ENCODE measurements at regions not wholly inside any gene's neighbourhood (a gene's known extent, or its start where the extent isn't known, plus 50 kb on each side); places are given as distances from the start of the nearest gene placed in this dataset.
"Not testable (repeated sequence)": the region's sequence is repeated elsewhere in the genome, so short reads cannot be mapped to it uniquely, and the experiment has no call there.

DNA sequence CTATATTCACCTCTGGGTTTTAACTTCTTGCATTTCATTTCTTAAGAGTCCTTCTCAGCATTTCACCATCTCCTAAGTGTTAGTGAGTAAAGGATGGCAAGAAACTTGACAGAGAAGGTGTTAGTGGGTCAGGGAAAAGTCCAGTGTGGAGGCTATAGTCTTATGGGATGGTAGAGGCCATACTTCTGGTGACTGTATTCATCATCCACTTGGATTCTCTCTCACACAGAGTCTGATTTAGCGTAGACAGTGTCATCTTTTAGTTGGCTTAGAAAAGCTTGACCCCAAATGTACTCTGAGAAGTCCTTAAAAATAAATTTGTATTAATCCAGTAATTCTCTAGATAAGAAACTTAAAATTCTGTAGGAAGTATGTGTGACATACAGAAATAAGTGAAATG lies 232.4 kb upstream of the FBXO33 start:
- peaks cover 14 to 28% (median 15%) of the 10 kb centered on the region in 3 donors for H3K9me3 Mint-ChIP-seq

DNA sequence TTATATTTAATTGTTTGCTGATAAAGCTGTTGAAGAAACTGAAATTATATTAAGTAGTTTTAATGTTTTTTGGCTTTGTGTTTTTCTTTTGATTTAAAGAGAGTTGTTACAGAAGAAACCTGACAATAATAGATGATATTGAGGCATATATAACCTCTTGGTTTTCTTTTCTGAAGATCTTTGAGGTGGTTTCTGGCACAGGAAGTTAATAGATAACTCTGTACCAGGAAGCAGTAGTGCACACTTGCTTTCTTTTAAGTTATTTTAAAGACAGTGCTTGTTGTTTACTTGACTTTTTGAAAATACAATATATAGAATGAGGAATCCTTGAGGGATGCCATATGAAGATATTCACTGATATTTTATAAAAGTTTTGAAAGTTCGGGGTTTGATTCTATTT lies 209.0 kb upstream of the FBXO33 start:
- CTCF ChIA-PET: no interaction called here
- Mint-ChIP-seq H3K27me3 (no peaks in the 10 kb centered on the region), H3K27ac (peak overlapping the region; percentile 88), H3K4me1 (peaks cover 0 to 22% (median 16%) of the 10 kb centered on the region in 3 donors), H3K36me3 (peaks cover 9% of the 10 kb centered on the region), H3K9me3 (peaks cover 16 to 23% (median 21%) of the 10 kb centered on the region in 3 donors), H3K4me3 (peak overlapping the region; percentile 20 to 63 (median 37))
- Histone ChIP-seq H3K4me1 (ENCODE audit: control insufficient read depth in 1 of 2, extremely low read depth in 1 of 2, insufficient read depth in 2 of 2, low read length in 2 of 2) (peaks cover 3 to 14% of the 10 kb centered on the region in 2 experiments), H3K27me3 (replicated peaks in 1 of 2; ENCODE audit: control insufficient read depth in 2 of 2, extremely low read depth in 1 of 2, insufficient read depth in 2 of 2, low read length in 1 of 2) (no peaks in the 10 kb centered on the region), H3K4me3 (ENCODE audit: control insufficient read depth in 1 of 2, extremely low read depth in 1 of 2, low read length in 1 of 2) (no peak overlapping the region), H3K27ac (ENCODE audit: low read length) (peak overlapping the region; percentile 25), H3K9me3 (no peaks in the 10 kb centered on the region), H3K36me3 (ENCODE audit: control insufficient read depth in 2 of 2, extremely low read depth in 1 of 2, insufficient read depth in 1 of 2, low read length in 1 of 2) (no peaks in the 10 kb centered on the region)
- POLR2A ChIA-PET: no interaction called here
- WGBS (ENCODE audit: insufficient coverage): no CpG with 5 or more reads among the region's 1 CpG
- DNase-seq (peak in 1 of 35 experiments; percentile 26), ATAC-seq (replicated peaks in 1 of 4) (peak; percentile 61 to 85 (median 80))

More for the DNA sequence above, 232.4 kb upstream of the FBXO33 start:
- ATAC-seq (replicated peaks in 1 of 4) (no peak), DNase-seq (no peak)
- no peak overlapping the region for H3K4me3 ChIP-seq (ENCODE audit: control insufficient read depth in 1 of 2, extremely low read depth in 1 of 2, low read length in 1 of 2)
- no peak overlapping the region for H3K4me3 Mint-ChIP-seq
- CTCF ChIA-PET: interaction anchor here in 1 of 2 donors (0.6 kb wide), 1 partner anchor 25 kb away, joined by 3 read pairs; no protein-coding TSS in a partner anchor
- WGBS (ENCODE audit: insufficient coverage): no CpG with 5 or more reads among the region's 1 CpG
- H3K4me1 ChIP-seq (ENCODE audit: control insufficient read depth in 1 of 2, extremely low read depth in 1 of 2, insufficient read depth in 2 of 2, low read length in 2 of 2): peaks cover 0 to 6% of the 10 kb centered on the region in 2 experiments
- H3K27me3 Mint-ChIP-seq: no peaks in the 10 kb centered on the region
- H3K4me1 Mint-ChIP-seq: peaks cover 10 to 25% (median 18%) of the 10 kb centered on the region in 3 donors
- POLR2A ChIA-PET: no interaction called here
- no peaks in the 10 kb centered on the region for H3K27me3 ChIP-seq (replicated peaks in 1 of 2; ENCODE audit: control insufficient read depth in 2 of 2, extremely low read depth in 1 of 2, insufficient read depth in 2 of 2, low read length in 1 of 2)
- no peaks in the 10 kb centered on the region for H3K36me3 ChIP-seq (ENCODE audit: control insufficient read depth in 2 of 2, extremely low read depth in 1 of 2, insufficient read depth in 1 of 2, low read length in 1 of 2)
- H3K36me3 Mint-ChIP-seq: no peaks in the 10 kb centered on the region
- H3K9me3 ChIP-seq: no peaks in the 10 kb centered on the region
- H3K27ac Mint-ChIP-seq: peak overlapping the region; percentile 11 to 33
- no peak overlapping the region for H3K27ac ChIP-seq (ENCODE audit: low read length)

- CTCF ChIA-PET; ATAC-seq (replicated peaks in 1 of 4); H3K9me3 ChIP-seq; H3K27ac ChIP-seq (ENCODE audit: low read length); H3K27me3 ChIP-seq (replicated peaks in 1 of 2; ENCODE audit: control insufficient read depth in 2 of 2, extremely low read depth in 1 of 2, insufficient read depth in 2 of 2, low read length in 1 of 2); H3K27me3 Mint-ChIP-seq; DNase-seq; H3K27ac Mint-ChIP-seq; H3K4me3 ChIP-seq (ENCODE audit: control insufficient read depth in 1 of 2, extremely low read depth in 1 of 2, low read length in 1 of 2); H3K36me3 ChIP-seq (ENCODE audit: control insufficient read depth in 2 of 2, extremely low read depth in 1 of 2, insufficient read depth in 1 of 2, low read length in 1 of 2); H3K4me3 Mint-ChIP-seq; H3K36me3 Mint-ChIP-seq; POLR2A ChIA-PET: not testable (repeated sequence)
- peaks cover 8 to 20% (median 15%) of the 10 kb centered on the region in 3 donors for H3K9me3 Mint-ChIP-seq
- peaks cover 3 to 14% of the 10 kb centered on the region in 2 experiments for H3K4me1 ChIP-seq (ENCODE audit: control insufficient read depth in 1 of 2, extremely low read depth in 1 of 2, insufficient read depth in 2 of 2, low read length in 2 of 2)
- 65% methylated on average over 6 of the region's 12 CpGs for WGBS (ENCODE audit: insufficient coverage)
- H3K4me1 Mint-ChIP-seq: peaks cover 0 to 22% (median 16%) of the 10 kb centered on the region in 3 donors
Measured at GRCh38 chr14:39639009-39639408, 206.8 kb upstream of the FBXO33 start.

- Mint-ChIP-seq H3K27ac (no peak overlapping the region), H3K4me1 (peaks cover 0 to 16% (median 16%) of the 10 kb centered on the region in 3 donors), H3K4me3 (no peak overlapping the region), H3K36me3 (no peaks in the 10 kb centered on the region), H3K9me3 (peaks cover 4 to 19% (median 12%) of the 10 kb centered on the region in 3 donors), H3K27me3 (no peaks in the 10 kb centered on the region)
- H3K4me3 ChIP-seq (ENCODE audit: control insufficient read depth in 1 of 2, extremely low read depth in 1 of 2, low read length in 1 of 2): no peak overlapping the region
- no peaks in the 10 kb centered on the region for H3K9me3 ChIP-seq
- peaks cover 0 to 3% of the 10 kb centered on the region in 2 experiments for H3K4me1 ChIP-seq (ENCODE audit: control insufficient read depth in 1 of 2, extremely low read depth in 1 of 2, insufficient read depth in 2 of 2, low read length in 2 of 2)
- peak; percentile 40 to 63 (median 61) for ATAC-seq (replicated peaks in 1 of 4)
- no CpG with 5 or more reads among the region's 3 CpGs for WGBS (ENCODE audit: insufficient coverage)
- ChIA-PET CTCF (interaction anchor here in 1 of 2 donors (0.7 kb wide), 1 partner anchor 17 kb away, joined by 3 read pairs; no protein-coding TSS in a partner anchor), POLR2A (no interaction called here)
- H3K27ac ChIP-seq (ENCODE audit: low read length): no peak overlapping the region
- peak in 1 of 35 experiments; percentile 10 for DNase-seq
- H3K27me3 ChIP-seq (replicated peaks in 1 of 2; ENCODE audit: control insufficient read depth in 2 of 2, extremely low read depth in 1 of 2, insufficient read depth in 2 of 2, low read length in 1 of 2): no peaks in the 10 kb centered on the region
- H3K36me3 ChIP-seq (ENCODE audit: control insufficient read depth in 2 of 2, extremely low read depth in 1 of 2, insufficient read depth in 1 of 2, low read length in 1 of 2): no peaks in the 10 kb centered on the region
Measured at GRCh38 chr14:39628087-39628486, 195.9 kb upstream of the FBXO33 start.

DNA sequence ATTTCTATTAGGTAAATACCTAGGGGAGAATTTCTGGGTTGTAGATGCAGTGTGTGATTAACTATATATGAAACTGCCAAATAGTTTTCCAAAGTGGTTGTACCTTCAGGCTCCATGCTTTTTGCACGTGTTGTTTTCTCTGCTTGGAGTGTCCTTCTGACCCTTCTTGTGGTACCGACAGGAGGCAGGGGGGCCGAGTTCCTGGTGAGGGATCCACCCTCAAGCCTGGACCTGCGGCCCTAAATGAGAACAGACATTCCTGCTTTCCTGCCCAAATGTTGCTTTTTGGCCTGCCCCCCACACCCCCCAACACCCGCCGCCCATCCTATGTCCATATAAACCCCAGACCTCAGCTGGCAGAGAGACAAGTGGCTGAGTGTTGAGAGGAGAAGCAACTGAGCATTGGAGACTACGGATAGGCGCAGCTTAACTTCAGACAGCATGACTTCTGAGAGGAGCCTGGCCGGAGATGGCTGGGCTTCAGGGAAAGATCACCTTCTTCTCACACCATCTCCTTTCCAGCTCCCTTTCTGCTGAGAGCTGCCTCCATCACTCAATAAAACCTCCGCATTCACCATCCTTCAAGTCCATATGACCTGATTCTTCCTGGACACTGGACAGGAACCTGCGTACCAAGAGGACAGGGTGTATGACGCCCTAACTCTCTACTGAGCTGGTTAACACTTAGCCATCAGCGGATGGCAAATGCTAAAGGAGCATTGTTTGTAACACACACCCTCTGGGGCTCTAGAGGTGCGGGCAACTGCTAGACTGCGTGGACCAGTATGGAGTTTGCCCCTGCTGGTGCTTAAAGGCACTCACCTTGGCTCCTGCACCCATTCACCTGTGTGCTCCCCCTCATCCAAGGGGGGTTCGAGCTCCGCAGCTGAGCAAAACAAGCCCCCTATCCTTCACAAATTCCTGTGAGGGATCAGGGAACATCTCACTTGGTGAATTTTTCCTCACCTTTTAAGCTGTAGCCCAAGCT lies 194.7 kb upstream of the FBXO33 start:
- H3K27ac Mint-ChIP-seq: no peak overlapping the region
- no peaks in the 10 kb centered on the region for H3K36me3 ChIP-seq (ENCODE audit: control insufficient read depth in 2 of 2, extremely low read depth in 1 of 2, insufficient read depth in 1 of 2, low read length in 1 of 2)
- WGBS (ENCODE audit: insufficient coverage): 88% methylated on average over 15 of the region's 17 CpGs
- H3K27me3 ChIP-seq (replicated peaks in 1 of 2; ENCODE audit: control insufficient read depth in 2 of 2, extremely low read depth in 1 of 2, insufficient read depth in 2 of 2, low read length in 1 of 2): no peaks in the 10 kb centered on the region
- POLR2A ChIA-PET: no interaction called here
- H3K4me1 ChIP-seq (ENCODE audit: control insufficient read depth in 1 of 2, extremely low read depth in 1 of 2, insufficient read depth in 2 of 2, low read length in 2 of 2): peaks cover 0 to 3% of the 10 kb centered on the region in 2 experiments
- no peak overlapping the region for H3K4me3 ChIP-seq (ENCODE audit: control insufficient read depth in 1 of 2, extremely low read depth in 1 of 2, low read length in 1 of 2)
- ATAC-seq (replicated peaks in 1 of 4) (no peak), DNase-seq (no peak)
- H3K36me3 Mint-ChIP-seq: no peaks in the 10 kb centered on the region
- no peaks in the 10 kb centered on the region for H3K27me3 Mint-ChIP-seq
- no peak overlapping the region for H3K4me3 Mint-ChIP-seq
- CTCF ChIA-PET: no interaction called here
- peaks cover 0 to 21% (median 19%) of the 10 kb centered on the region in 3 donors for H3K4me1 Mint-ChIP-seq
- H3K9me3 ChIP-seq: no peaks in the 10 kb centered on the region
- H3K27ac ChIP-seq (ENCODE audit: low read length): no peak overlapping the region
- peaks cover 15 to 30% (median 17%) of the 10 kb centered on the region in 3 donors for H3K9me3 Mint-ChIP-seq

DNA sequence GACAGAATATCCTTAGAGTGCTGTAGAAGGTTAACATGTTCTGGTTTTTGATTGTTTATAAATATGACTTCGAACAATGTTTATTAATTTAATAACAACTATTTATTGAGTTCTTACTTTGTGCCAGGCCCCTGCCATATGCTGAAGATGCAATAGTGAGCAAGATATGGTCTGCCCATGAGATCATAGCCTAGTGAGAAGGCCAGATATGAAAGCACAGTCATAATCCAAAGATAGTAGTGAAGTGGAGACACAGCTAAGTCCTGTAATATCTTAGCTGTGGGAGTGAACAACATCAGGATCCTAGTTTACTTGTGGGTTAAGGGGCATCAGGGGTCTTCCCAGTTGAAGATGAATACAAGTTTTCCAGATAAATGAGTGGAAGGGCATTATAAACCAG lies 189.4 kb upstream of the FBXO33 start:
- H3K36me3 ChIP-seq (ENCODE audit: control insufficient read depth in 2 of 2, extremely low read depth in 1 of 2, insufficient read depth in 1 of 2, low read length in 1 of 2): no peaks in the 10 kb centered on the region
- CTCF ChIA-PET: no interaction called here
- H3K27ac Mint-ChIP-seq: no peak overlapping the region
- peaks cover 21 to 33% (median 25%) of the 10 kb centered on the region in 3 donors for H3K9me3 Mint-ChIP-seq
- ATAC-seq (replicated peaks in 1 of 4) (no peak), DNase-seq (no peak)
- no peaks in the 10 kb centered on the region for H3K9me3 ChIP-seq
- H3K4me1 Mint-ChIP-seq: peaks cover 0 to 22% (median 8%) of the 10 kb centered on the region in 3 donors
- POLR2A ChIA-PET: no interaction called here
- WGBS (ENCODE audit: insufficient coverage): no CpG with 5 or more reads among the region's 1 CpG
- H3K4me1 ChIP-seq (ENCODE audit: control insufficient read depth in 1 of 2, extremely low read depth in 1 of 2, insufficient read depth in 2 of 2, low read length in 2 of 2): no peaks in the 10 kb centered on the region
- H3K4me3 Mint-ChIP-seq: no peak overlapping the region
- H3K27me3 Mint-ChIP-seq: no peaks in the 10 kb centered on the region
- no peaks in the 10 kb centered on the region for H3K36me3 Mint-ChIP-seq
- no peaks in the 10 kb centered on the region for H3K27me3 ChIP-seq (replicated peaks in 1 of 2; ENCODE audit: control insufficient read depth in 2 of 2, extremely low read depth in 1 of 2, insufficient read depth in 2 of 2, low read length in 1 of 2)
- no peak overlapping the region for H3K27ac ChIP-seq (ENCODE audit: low read length)
- no peak overlapping the region for H3K4me3 ChIP-seq (ENCODE audit: control insufficient read depth in 1 of 2, extremely low read depth in 1 of 2, low read length in 1 of 2)
